Suprapubic skin (tissue), 3 donors: ENCODE measurements at regions not wholly inside any gene's neighbourhood (a gene's known extent, or its start where the extent isn't known, plus 50 kb on each side); places are given as distances from the start of the nearest gene placed in this dataset.

Source experiments
- CTCF ChIP-seq, 2 donors: fragments of 200-600 bp in 1 of 2; fragments of 450-650 bp in 1 of 2; sonication (generic) in 1 of 2; IDR thresholded peaks; one replicate each; pipeline ENCODE4 v1.5.1; 2016 to 2019; ENCODE audit warnings: antibody characterized with exemption in 2 of 2, mild to moderate bottlenecking in 1 of 2, moderate library complexity in 1 of 2
- POLR2A ChIP-seq, 2 donors: fragments of 450-650 bp; IDR thresholded peaks; one replicate each; pipeline ENCODE4 v1.6.1; 2017; ENCODE audit warnings: antibody characterized with exemption in 2 of 2, mild to moderate bottlenecking in 2 of 2, moderate library complexity in 2 of 2

- no peak for TF ChIP-seq POLR2A (IDR thresholded peaks at IDR 0.05)
- TF ChIP-seq CTCF (IDR thresholded peaks at IDR 0.05) = no peak
Observed at GRCh38 chr5:179478624-179479023, 71.7 kb upstream of the RUFY1 start.
